NCI-H1930 (cell line): ENCODE measurements at regions not wholly inside any gene's neighbourhood (a gene's known extent, or its start where the extent isn't known, plus 50 kb on each side); places are given as distances from the start of the nearest gene placed in this dataset.
"Not testable (repeated sequence)": the region's sequence is repeated elsewhere in the genome, so short reads cannot be mapped to it uniquely, and the experiment has no call there.

Experiments
- DNase-seq, 2 experiments: peaks; one replicate each; lab custom pipeline; 2025; lab: John Stamatoyannopoulos, UW

GRCh38 chr10:71084818-71085126 is 127.6 kb upstream of the UNC5B start:
- no peak for DNase-seq

GRCh38 chr10:71085689-71086438 is 126.5 kb upstream of the UNC5B start:
- no peak for DNase-seq

GRCh38 chr10:71086439-71087080 is 125.8 kb upstream of the UNC5B start:
- peak in 1 of 2 experiments; percentile 43 for DNase-seq

GRCh38 chr10:71087622-71088021 is 124.7 kb upstream of the UNC5B start:
- DNase-seq: no peak

- DNase-seq: no peak
Measured at GRCh38 chr10:71088054-71088453, 124.3 kb upstream of the UNC5B start.

- DNase-seq: peak in 1 of 2 experiments; percentile 61
Measured at GRCh38 chr10:71088578-71088977, 123.8 kb upstream of the UNC5B start.

- no peak for DNase-seq
Measured at GRCh38 chr10:71089162-71089561, 123.2 kb upstream of the UNC5B start.

GRCh38 chr10:71090330-71090729 is 122.0 kb upstream of the UNC5B start:
- DNase-seq: no peak

- no peak for DNase-seq
Measured at GRCh38 chr10:71090801-71091200, 121.6 kb upstream of the UNC5B start.

GRCh38 chr10:71092812-71093401 is 119.5 kb upstream of the UNC5B start:
- no peak for DNase-seq

GRCh38 chr10:71093531-71093930 is 118.8 kb upstream of the UNC5B start:
- no peak for DNase-seq

GRCh38 chr10:71094712-71095390 is 117.5 kb upstream of the UNC5B start:
- no peak for DNase-seq

GRCh38 chr10:71099731-71100361 is 112.5 kb upstream of the UNC5B start:
- no peak for DNase-seq

GRCh38 chr10:71103961-71104360 is 108.4 kb upstream of the UNC5B start:
- no peak for DNase-seq

GRCh38 chr10:71106151-71106550 is 106.2 kb upstream of the UNC5B start:
- not testable (repeated sequence) for DNase-seq

- not testable (repeated sequence) for DNase-seq
Measured at GRCh38 chr10:71107117-71107516, 105.3 kb upstream of the UNC5B start.

GRCh38 chr10:71108042-71108441 is 104.3 kb upstream of the UNC5B start:
- DNase-seq: not testable (repeated sequence)

GRCh38 chr10:71112138-71112785 is 100.1 kb upstream of the UNC5B start:
- DNase-seq: no peak

- no peak for DNase-seq
Measured at GRCh38 chr10:71116426-71116825, 95.9 kb upstream of the UNC5B start.

- DNase-seq: not testable (repeated sequence)
Measured at GRCh38 chr10:71117589-71117988, 94.8 kb upstream of the UNC5B start.

GRCh38 chr10:71123023-71123422 is 89.3 kb upstream of the UNC5B start:
- DNase-seq: no peak
